ENCODE measurements at regions not wholly inside any gene's neighbourhood (a gene's known extent, or its start where the extent isn't known, plus 50 kb on each side); places are given as distances from the start of the nearest gene placed in this dataset.

- 100% methylated on average over 1 of the region's 2 CpGs for WGBS (ENCODE audit: insufficient coverage)
- TF ChIP-seq CTCF (IDR thresholded peaks at IDR 0.05) = no peak
- Mint-ChIP-seq H3K4me3 (no peak overlapping the region), H3K9me3 (peaks cover 0 to 12% (median 4%) of the 10 kb centered on the region in 7 donors), H3K36me3 (no peaks in the 10 kb centered on the region), H3K27ac (no peak overlapping the region), H3K4me1 (no peaks in the 10 kb centered on the region), H3K27me3 (ENCODE audit: low read depth in 3 of 3) (peaks cover 0 to 1% (median 0%) of the 10 kb centered on the region in 3 donors)
- Histone ChIP-seq H3K27ac (ENCODE audit: low read depth in 1 of 2, low read length in 2 of 2) (no peak overlapping the region), H3K4me3 (replicated peaks in 1 of 3; ENCODE audit: low read depth in 2 of 3, low read length in 3 of 3) (no peak overlapping the region), H3K27me3 (ENCODE audit: control insufficient read depth in 2 of 2, insufficient read depth in 2 of 2, low read length in 2 of 2) (no peaks in the 10 kb centered on the region), H3K9ac (ENCODE audit: insufficient read depth, low read length, poor library complexity, severe bottlenecking) (no peak overlapping the region), H3K4me1 (ENCODE audit: control insufficient read depth in 1 of 2, insufficient read depth in 2 of 2, low read length in 2 of 2) (no peaks in the 10 kb centered on the region), H2AFZ (ENCODE audit: insufficient read depth, low read depth, low read length, poor library complexity, severe bottlenecking) (no peak overlapping the region), H3K9me3 (replicated peaks in 1 of 2; ENCODE audit: control insufficient read depth in 1 of 2, insufficient read depth in 1 of 2, low read length in 2 of 2) (no peaks in the 10 kb centered on the region), H4K20me1 (ENCODE audit: insufficient read depth, low read length) (no peaks in the 10 kb centered on the region), H3K4me2 (replicated peaks; ENCODE audit: extremely low read depth, low read length, poor library complexity, severe bottlenecking) (no peak overlapping the region), H3K79me2 (ENCODE audit: insufficient read depth, low read length) (no peaks in the 10 kb centered on the region), H3K36me3 (replicated peaks in 1 of 2; ENCODE audit: control insufficient read depth in 1 of 2, insufficient read depth in 2 of 2, low read length in 2 of 2) (no peaks in the 10 kb centered on the region)
- no peak for DNase-seq
- intact Hi-C loops (cut with micrococcal nuclease) = no loop called here
Observed at GRCh38 chr1:73854527-73854926, 343.4 kb downstream of the LRRIQ3 start.

GRCh38 chr1:73842436-73842835, 355.5 kb downstream of the LRRIQ3 start:
- DNase-seq = no peak
- intact Hi-C loops (cut with micrococcal nuclease) = no loop called here
- Histone ChIP-seq H3K4me2 (replicated peaks; ENCODE audit: extremely low read depth, low read length, poor library complexity, severe bottlenecking) (no peak overlapping the region), H2AFZ (ENCODE audit: insufficient read depth, low read depth, low read length, poor library complexity, severe bottlenecking) (no peak overlapping the region), H3K4me1 (ENCODE audit: control insufficient read depth in 1 of 2, insufficient read depth in 2 of 2, low read length in 2 of 2) (no peaks in the 10 kb centered on the region), H3K79me2 (ENCODE audit: insufficient read depth, low read length) (no peaks in the 10 kb centered on the region), H3K27me3 (ENCODE audit: control insufficient read depth in 2 of 2, insufficient read depth in 2 of 2, low read length in 2 of 2) (no peaks in the 10 kb centered on the region), H3K36me3 (replicated peaks in 1 of 2; ENCODE audit: control insufficient read depth in 1 of 2, insufficient read depth in 2 of 2, low read length in 2 of 2) (no peaks in the 10 kb centered on the region), H3K9me3 (replicated peaks in 1 of 2; ENCODE audit: control insufficient read depth in 1 of 2, insufficient read depth in 1 of 2, low read length in 2 of 2) (no peaks in the 10 kb centered on the region), H3K4me3 (replicated peaks in 1 of 3; ENCODE audit: low read depth in 2 of 3, low read length in 3 of 3) (no peak overlapping the region), H3K9ac (ENCODE audit: insufficient read depth, low read length, poor library complexity, severe bottlenecking) (no peak overlapping the region), H3K27ac (ENCODE audit: low read depth in 1 of 2, low read length in 2 of 2) (no peak overlapping the region), H4K20me1 (ENCODE audit: insufficient read depth, low read length) (no peaks in the 10 kb centered on the region)
- H3K4me1 Mint-ChIP-seq = no peaks in the 10 kb centered on the region
- TF ChIP-seq CTCF (IDR thresholded peaks at IDR 0.05) = no peak
- no peak overlapping the region for H3K27ac Mint-ChIP-seq
- H3K9me3 Mint-ChIP-seq = peaks cover 0 to 2% (median 0%) of the 10 kb centered on the region in 7 donors
- no peaks in the 10 kb centered on the region for H3K27me3 Mint-ChIP-seq (ENCODE audit: low read depth in 3 of 3)
- no peaks in the 10 kb centered on the region for H3K36me3 Mint-ChIP-seq
- H3K4me3 Mint-ChIP-seq = no peak overlapping the region
